ENCODE measurements at regions not wholly inside any gene's neighbourhood (a gene's known extent, or its start where the extent isn't known, plus 50 kb on each side); places are given as distances from the start of the nearest gene placed in this dataset.
"Not testable (repeated sequence)": the region's sequence is repeated elsewhere in the genome, so short reads cannot be mapped to it uniquely, and the experiment has no call there.

- DNase-seq, result no peak
Measured at GRCh38 chr13:90683711-90684131, 663.8 kb upstream of the MIR17HG start.

GRCh38 chr13:90686442-90686841 lies 661.0 kb upstream of the MIR17HG start:
- DNase-seq, result no peak

DNA sequence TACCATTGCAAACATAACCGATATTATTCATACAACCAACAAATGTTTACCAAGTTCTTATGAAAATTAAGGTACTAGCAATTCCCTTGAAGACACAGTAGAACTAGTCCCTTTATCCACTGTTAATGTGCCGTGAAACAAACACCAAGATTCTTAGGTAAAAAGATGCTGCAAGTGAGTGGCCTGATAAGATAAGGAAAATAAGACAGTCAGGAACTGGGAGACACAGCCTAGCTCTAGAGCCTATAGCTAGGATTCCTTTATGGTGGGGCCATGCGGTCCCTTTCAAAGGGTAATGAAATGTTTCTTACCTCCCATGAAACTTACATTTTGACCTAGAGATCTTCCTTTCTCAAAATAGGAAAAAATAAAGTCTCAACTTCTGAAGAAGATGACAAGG lies 658.4 kb upstream of the MIR17HG start:
- DNase-seq, result no peak

GRCh38 chr13:90690458-90691080 lies 656.9 kb upstream of the MIR17HG start:
- no peak for DNase-seq

DNA sequence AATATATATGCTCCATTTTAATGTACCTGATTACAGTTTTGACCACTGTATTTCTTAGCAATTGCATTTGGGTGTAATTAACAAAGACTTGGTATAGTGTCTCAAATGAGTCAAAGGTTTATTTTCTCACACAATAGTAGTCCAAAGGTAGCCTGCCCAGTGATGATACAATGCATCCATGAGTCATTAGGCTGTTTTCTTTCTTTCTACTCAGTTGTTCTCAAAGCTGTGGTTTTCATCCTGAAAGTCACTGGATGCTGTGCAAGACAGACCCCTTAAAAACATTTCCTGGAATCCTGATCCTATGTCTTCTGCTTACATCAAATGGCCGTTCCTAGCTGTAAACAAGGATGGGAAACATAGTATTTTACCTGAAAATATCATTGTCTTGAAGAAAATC lies 651.2 kb upstream of the MIR17HG start:
- no peak for DNase-seq

GRCh38 chr13:90696656-90697055 lies 650.8 kb upstream of the MIR17HG start:
- DNase-seq, result no peak

- no peak for DNase-seq
Measured at GRCh38 chr13:90700340-90700739, 647.1 kb upstream of the MIR17HG start.

GRCh38 chr13:90701264-90701663 lies 646.2 kb upstream of the MIR17HG start:
- DNase-seq, result no peak

GRCh38 chr13:90702050-90702449 lies 645.4 kb upstream of the MIR17HG start:
- no peak for DNase-seq

DNA sequence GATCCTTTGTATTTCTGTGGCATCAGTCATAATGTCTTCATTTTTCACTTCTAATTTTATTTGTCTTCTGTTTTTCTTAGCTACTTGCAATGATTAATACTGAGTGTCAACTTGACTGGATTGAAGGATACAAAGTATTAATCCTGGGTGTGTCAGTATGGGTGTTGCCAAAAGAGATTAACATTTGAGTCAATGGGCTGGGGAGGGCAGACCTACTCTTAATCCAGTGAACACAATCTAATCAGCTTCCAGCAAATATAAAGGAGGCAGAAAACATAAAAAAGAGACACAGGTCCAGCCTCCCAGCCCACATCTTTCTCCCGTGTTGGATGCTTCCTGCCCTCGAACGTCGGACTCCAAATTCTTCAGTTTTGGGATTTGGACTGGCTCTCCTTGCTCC lies 640.9 kb upstream of the MIR17HG start:
- no peak for DNase-seq

DNA sequence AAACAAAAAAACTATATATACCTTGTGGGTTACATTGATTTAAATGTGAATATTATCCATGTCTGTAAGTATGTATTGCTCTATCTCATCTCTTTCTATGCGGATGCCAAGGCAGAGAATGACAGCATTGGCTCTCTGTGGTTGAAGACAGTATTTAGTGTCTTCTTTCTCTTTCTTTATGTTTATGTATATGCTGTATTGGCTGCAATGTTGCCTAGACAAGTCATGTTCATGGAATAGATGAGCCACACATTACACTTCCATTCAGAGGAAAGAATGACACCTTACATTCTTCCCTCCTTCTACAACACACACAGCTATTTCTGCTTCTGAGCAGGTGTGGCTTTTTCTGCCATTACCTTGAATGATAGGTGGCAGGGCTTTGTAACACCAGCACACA lies 639.4 kb upstream of the MIR17HG start:
- DNase-seq, result no peak

DNA sequence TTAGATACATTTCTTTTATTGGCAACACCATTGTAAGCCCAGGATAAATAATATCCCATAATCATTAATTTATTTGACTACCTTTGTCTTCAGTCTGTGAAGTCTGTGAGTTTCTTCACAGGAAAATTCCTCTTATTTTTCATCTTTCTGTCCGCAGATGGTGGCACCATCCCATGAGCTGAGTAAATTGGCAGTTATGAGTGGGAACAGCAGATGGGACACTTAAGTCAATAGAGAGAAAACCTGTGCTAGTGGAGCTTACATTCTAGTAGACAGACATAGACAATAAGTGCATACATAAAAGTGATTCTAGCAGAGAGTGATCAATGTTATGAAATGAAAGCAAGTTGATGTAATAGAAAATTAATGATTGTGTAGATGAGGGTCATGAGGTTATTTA lies 638.2 kb upstream of the MIR17HG start:
- DNase-seq, result no peak

- no peak for DNase-seq
Measured at GRCh38 chr13:90710164-90710759, 637.2 kb upstream of the MIR17HG start.

GRCh38 chr13:90713441-90714133 lies 633.9 kb upstream of the MIR17HG start:
- DNase-seq, result no peak

DNA sequence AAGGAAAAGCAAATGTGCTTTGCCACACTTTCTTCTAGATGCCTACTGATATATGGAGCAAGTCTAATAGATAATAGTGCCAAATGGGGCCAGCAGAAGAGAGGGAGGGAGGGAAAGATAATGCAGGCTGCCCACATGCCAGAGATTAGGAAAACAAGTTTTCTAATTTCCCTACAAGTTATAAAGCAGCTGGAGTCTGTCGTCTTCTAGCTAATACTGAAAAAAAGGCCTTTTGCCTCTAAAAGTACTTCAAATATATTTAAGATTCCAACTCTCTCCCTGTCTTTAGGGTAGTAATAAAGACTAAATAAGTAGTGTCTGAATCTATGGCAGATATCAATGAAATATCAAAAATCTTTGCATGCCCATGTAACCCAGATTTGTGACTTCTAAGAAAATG lies 632.0 kb upstream of the MIR17HG start:
- DNase-seq, result no peak

- no peak for DNase-seq
Measured at GRCh38 chr13:90717451-90717936, 630.0 kb upstream of the MIR17HG start.

GRCh38 chr13:90719461-90719860 lies 628.0 kb upstream of the MIR17HG start:
- no peak for DNase-seq

GRCh38 chr13:90721937-90722336 lies 625.5 kb upstream of the MIR17HG start:
- DNase-seq, result no peak

GRCh38 chr13:90723381-90723780 lies 624.1 kb upstream of the MIR17HG start:
- DNase-seq, result no peak

DNA sequence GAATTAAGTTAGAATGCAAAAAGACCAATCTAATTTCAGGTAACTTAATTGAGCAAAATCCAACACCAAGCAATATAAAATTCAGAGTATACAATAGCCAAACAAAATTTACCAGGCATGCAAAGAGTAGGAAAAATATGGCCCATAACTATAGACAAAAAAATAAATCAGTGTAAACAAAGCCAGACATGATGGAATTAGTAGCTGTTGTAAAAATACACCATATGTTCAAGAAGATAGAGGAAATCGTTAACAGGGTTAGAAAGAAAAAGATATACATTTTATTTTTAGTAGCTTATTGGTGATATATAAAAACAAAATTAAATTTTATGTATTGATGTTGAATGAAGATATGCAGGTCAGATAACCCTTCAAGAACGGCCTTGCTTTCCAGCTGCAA lies 621.1 kb upstream of the MIR17HG start:
- DNase-seq, result no peak

- DNase-seq, result no peak
Measured at GRCh38 chr13:90732049-90732448, 615.4 kb upstream of the MIR17HG start.

DNA sequence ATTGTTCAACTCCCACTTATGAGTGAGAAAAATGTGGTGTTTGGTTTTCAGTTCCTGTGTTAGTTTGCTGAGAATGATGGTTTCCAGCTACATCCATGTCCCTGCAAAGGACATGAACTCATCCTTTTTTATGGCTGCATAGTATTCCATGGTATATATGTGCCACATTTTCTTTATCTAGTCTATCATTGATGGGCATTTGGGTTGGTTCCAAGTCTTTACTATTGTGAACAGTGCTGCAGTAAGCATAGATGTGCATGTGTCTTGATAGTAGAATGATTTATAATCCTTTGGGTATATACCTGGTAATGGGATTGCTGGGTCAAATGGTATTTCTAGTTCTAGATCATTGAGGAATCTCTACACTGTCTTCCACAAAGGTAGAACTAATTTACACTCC lies 613.0 kb upstream of the MIR17HG start:
- DNase-seq, result not testable (repeated sequence)

- DNase-seq, result no peak
Measured at GRCh38 chr13:90738881-90739280, 608.6 kb upstream of the MIR17HG start.

DNA sequence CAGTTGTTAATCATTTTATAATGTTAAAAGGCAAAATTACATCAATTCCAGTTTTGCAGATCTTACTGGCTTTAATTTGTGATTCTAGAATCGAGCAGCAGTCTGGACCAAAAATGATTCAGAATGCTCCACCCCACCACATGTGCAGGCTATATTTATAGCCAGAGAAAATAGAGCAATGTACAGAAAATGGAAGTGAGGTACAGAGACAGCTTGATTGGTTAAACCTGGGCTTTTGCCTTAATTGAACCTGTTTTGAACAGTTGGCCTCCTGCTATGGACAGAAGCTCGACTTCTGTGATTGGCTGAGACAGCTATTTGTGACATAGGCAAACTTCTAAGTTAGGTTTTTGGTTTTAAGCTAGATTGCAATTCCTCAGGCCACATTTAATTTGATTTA lies 607.4 kb upstream of the MIR17HG start:
- DNase-seq, result no peak

Data from activated effector memory CD4-positive, alpha-beta T cell treated with anti-CD3 and anti-CD28 coated beads, Interleukin-2, amount 50 U/mL, for 16 hours (primary cell).